Kidney (tissue), 13 donors: ENCODE measurements at regions not wholly inside any gene's neighbourhood (a gene's known extent, or its start where the extent isn't known, plus 50 kb on each side); places are given as distances from the start of the nearest gene placed in this dataset.

Experiments used
- DNase-seq, 5 donors: peaks; one replicate each; pipeline ENCODE4 v3.0.0-alpha.2; 2013 to 2020
- FAIRE-seq: peaks from 2 replicates; lab custom pipeline; 2012; peaks lifted over from hg19 to GRCh38; lab: Jason Lieb, UNC
- H3K27ac ChIP-seq, 2 donors: one replicate each; pipeline ENCODE4 v1.7.0; 2013; ENCODE audit warnings: low read depth in 2 of 2, low read length in 2 of 2, inconsistent platforms in 1 of 2
- H3K27me3 ChIP-seq: one replicate; pipeline ENCODE4 v1.7.1; 2013; ENCODE audit warnings: low read length, inconsistent platforms; ENCODE audit not compliant: control insufficient read depth, insufficient read depth
- H3K36me3 ChIP-seq, 3 donors: one replicate each; pipeline versions ENCODE4 v1.7.0 to v1.7.1; 2013; ENCODE audit warnings: low read length in 3 of 3, control low read depth in 1 of 3, inconsistent platforms in 1 of 3; ENCODE audit not compliant: insufficient read depth in 3 of 3, control insufficient read depth in 2 of 3
- H3K4me1 ChIP-seq, 3 donors: one replicate each; pipeline versions ENCODE4 v1.7.0 to v1.7.1; 2013; ENCODE audit warnings: low read length in 3 of 3, inconsistent platforms in 1 of 3, low read depth in 1 of 3; ENCODE audit not compliant: control insufficient read depth in 2 of 3, insufficient read depth in 2 of 3
- H3K4me3 ChIP-seq, 3 donors: one replicate each; pipeline versions ENCODE4 v1.7.0 to v1.8.1; 2013; ENCODE audit warnings: low read length in 3 of 3, control low read depth in 1 of 3, inconsistent platforms in 1 of 3
- H3K9ac ChIP-seq, 3 donors: one replicate each; pipeline versions ENCODE4 v1.7.0 to v1.7.1; 2013; ENCODE audit warnings: low read length in 3 of 3, control low read depth in 1 of 3, inconsistent platforms in 1 of 3
- H3K9me3 ChIP-seq, 3 donors: one replicate each; pipeline versions ENCODE4 v1.7.0 to v1.7.1; 2013; ENCODE audit warnings: low read length in 3 of 3, control low read depth in 1 of 3, inconsistent platforms in 1 of 3; ENCODE audit not compliant: control insufficient read depth in 2 of 3, insufficient read depth in 1 of 3
- intact Hi-C: fragments of 100-400 bp; cut with DNase I; formaldehyde crosslinking; loops from one replicate; pipeline ENCODE4 v1.11.1; 2022
- TF ChIP-seq, protein P1 (sequence below): IDR thresholded peaks from 3 replicates; pipeline ENCODE4 v1.5.1; 2012; ENCODE audit warnings: mild to moderate bottlenecking, moderate library complexity, borderline replicate concordance; ENCODE audit not compliant: insufficient read depth; ENCODE audit errors: extremely low read depth
- donor health status: control.
- donor health status: control.
- donor health status: control.
- donor health status: control.
- donor health status: control.
- donor health status: DM: yes; HTN: yes; CAD: no.
- donor health status: Normal renal cell carcinoma (clear cell type).

DNA sequence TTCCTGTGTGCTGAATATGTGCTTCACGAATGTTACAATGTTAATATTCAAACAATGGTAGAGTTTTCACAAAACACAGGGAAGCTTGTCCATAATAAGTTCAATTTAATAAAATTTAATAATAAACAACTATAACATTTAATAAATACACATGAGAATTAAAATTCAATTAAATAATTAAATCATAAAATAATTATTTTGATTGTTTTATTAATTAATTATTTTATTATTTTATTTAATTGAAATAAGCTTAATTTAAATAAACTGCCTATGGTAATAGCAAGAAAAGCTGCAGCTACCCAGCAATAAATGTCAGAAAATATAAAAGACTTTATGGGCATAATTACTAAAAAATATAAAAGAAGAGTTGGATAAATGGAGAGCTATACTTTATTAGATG lies 149.0 kb upstream of the NFIB start:
- Histone ChIP-seq H3K36me3 (no peaks in the 10 kb centered on the region), H3K27ac (no peak overlapping the region), H3K4me1 (no peaks in the 10 kb centered on the region), H3K4me3 (no peak overlapping the region), H3K9ac (no peak overlapping the region), H3K9me3 (no peaks in the 10 kb centered on the region), H3K27me3 (no peaks in the 10 kb centered on the region)
- intact Hi-C loops, result no loop called here
- TF ChIP-seq, protein P1, sequence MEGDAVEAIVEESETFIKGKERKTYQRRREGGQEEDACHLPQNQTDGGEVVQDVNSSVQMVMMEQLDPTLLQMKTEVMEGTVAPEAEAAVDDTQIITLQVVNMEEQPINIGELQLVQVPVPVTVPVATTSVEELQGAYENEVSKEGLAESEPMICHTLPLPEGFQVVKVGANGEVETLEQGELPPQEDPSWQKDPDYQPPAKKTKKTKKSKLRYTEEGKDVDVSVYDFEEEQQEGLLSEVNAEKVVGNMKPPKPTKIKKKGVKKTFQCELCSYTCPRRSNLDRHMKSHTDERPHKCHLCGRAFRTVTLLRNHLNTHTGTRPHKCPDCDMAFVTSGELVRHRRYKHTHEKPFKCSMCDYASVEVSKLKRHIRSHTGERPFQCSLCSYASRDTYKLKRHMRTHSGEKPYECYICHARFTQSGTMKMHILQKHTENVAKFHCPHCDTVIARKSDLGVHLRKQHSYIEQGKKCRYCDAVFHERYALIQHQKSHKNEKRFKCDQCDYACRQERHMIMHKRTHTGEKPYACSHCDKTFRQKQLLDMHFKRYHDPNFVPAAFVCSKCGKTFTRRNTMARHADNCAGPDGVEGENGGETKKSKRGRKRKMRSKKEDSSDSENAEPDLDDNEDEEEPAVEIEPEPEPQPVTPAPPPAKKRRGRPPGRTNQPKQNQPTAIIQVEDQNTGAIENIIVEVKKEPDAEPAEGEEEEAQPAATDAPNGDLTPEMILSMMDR, result no peak
- FAIRE-seq, result peak; percentile 92
- DNase-seq, result no peak

DNA sequence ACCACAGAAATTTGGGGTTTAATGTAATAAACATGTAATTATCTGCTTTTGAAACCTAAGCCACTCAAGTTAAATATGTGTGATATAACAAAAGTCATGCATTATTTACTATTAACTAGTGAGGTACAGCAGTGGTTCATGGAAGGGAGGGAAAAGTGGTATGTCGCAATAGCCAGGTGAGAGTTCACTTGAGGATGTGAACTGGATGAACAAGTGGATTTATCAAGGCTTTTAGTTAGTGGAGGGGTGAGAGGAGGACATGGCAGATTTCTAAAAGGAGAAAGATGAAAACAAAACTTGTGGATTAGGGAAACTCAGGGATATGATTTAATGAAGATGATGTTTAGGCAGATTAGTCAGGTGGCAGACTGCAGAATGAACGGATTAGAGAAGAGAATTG lies 141.3 kb upstream of the NFIB start:
- FAIRE-seq (no peak), DNase-seq (no peak)
- peaks cover 0 to 3% (median 0%) of the 10 kb centered on the region in 3 donors for H3K4me1 ChIP-seq
- H3K9me3 ChIP-seq, result no peaks in the 10 kb centered on the region
- H3K4me3 ChIP-seq, result no peak overlapping the region
- intact Hi-C loops, result no loop called here
- H3K27me3 ChIP-seq, result no peaks in the 10 kb centered on the region
- no peak overlapping the region for H3K27ac ChIP-seq
- no peak overlapping the region for H3K9ac ChIP-seq
- TF ChIP-seq, protein P1, result no peak
- no peaks in the 10 kb centered on the region for H3K36me3 ChIP-seq

DNA sequence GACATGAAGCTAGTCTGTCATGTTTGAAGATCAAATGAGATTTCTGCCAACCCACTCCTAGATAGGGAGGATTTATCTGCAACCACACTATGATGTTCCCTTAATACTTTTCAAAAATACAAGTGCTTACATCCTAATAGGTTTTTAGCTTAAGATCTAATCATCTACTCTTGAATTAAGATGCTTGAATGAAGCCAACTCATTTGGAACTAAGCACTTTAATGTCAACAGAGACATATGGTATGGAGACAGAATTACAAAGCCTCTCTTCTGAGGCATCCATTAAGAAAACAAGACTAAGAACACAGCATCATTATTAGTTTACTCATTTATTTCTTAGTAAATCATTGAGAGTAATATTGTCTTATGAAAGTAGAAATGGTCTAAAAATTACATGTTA lies 139.3 kb upstream of the NFIB start:
- Histone ChIP-seq H3K4me3 (no peak overlapping the region), H3K9ac (no peak overlapping the region), H3K4me1 (peaks cover 0 to 3% (median 0%) of the 10 kb centered on the region in 3 donors), H3K36me3 (no peaks in the 10 kb centered on the region), H3K9me3 (no peaks in the 10 kb centered on the region), H3K27me3 (no peaks in the 10 kb centered on the region), H3K27ac (no peak overlapping the region)
- DNase-seq (peak in 2 of 5 donors; percentile 22 to 30), FAIRE-seq (no peak)
- TF ChIP-seq, protein P1, result no peak
- intact Hi-C loops, result no loop called here

DNA sequence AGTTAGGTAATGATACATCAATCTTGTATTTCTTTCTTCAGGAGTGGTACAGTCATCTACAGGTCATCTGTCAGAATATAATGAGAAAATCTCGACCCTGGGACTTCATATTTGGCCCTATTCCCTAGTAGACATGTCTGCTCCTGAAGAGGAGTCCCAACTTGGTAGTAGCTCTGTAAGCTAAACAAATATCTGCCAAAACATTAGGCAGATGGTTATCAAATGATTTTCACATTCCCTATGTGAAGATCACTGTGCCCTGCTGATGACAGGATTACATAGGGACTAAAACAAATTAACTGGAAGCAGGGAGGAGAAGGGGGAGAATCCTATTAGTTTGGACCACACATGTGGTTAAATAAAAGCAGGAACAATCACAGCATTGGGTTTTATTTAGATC lies 138.6 kb upstream of the NFIB start:
- H3K27ac ChIP-seq, result no peak overlapping the region
- H3K9ac ChIP-seq, result no peak overlapping the region
- H3K4me3 ChIP-seq, result no peak overlapping the region
- TF ChIP-seq, protein P1, result no peak
- no peak for DNase-seq
- peaks cover 0 to 3% (median 0%) of the 10 kb centered on the region in 3 donors for H3K4me1 ChIP-seq
- H3K27me3 ChIP-seq, result no peaks in the 10 kb centered on the region
- no peak for FAIRE-seq
- H3K9me3 ChIP-seq, result no peaks in the 10 kb centered on the region
- intact Hi-C loops, result no loop called here
- H3K36me3 ChIP-seq, result no peaks in the 10 kb centered on the region
